ENCODE measurements at regions not wholly inside any gene's neighbourhood (a gene's known extent, or its start where the extent isn't known, plus 50 kb on each side); places are given as distances from the start of the nearest gene placed in this dataset.

DNA sequence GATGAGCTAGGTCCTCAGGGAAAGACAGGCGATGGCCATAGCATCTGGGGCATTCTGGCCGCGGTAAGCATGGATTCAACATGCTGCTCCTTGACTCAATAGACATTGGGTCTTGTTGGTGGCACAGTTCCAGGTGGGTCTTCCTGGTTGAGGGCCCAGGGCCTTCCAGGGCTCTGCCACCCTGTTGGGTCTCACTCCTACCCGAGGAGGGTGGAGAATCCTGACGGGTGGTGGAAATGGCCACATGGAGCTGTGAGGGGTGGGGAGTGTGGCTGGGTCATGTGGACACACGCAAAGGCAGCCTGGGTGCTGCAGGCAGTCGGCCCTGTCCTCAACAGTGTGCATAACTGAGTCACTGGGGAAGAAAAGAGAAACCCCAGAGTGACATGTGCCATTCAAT is 148.1 kb downstream of the KIF26A start:
- Histone ChIP-seq H2AFZ (ENCODE audit: low read length, unreplicated experiment) (no peak overlapping the region), H3K27me3 (ENCODE audit: insufficient read depth, low read length) (no peaks in the 10 kb centered on the region), H3K27ac (ENCODE audit: low read depth, low read length) (no peak overlapping the region), H3K79me2 (ENCODE audit: control insufficient read depth, insufficient read depth, low read length, unreplicated experiment) (no peaks in the 10 kb centered on the region), H3K36me3 (ENCODE audit: insufficient read depth, low read length) (no peaks in the 10 kb centered on the region), H3K4me3 (ENCODE audit: low read depth, low read length) (no peak overlapping the region), H3K4me1 (ENCODE audit: control insufficient read depth, insufficient read depth, low read length, unreplicated experiment) (no peaks in the 10 kb centered on the region)

DNA sequence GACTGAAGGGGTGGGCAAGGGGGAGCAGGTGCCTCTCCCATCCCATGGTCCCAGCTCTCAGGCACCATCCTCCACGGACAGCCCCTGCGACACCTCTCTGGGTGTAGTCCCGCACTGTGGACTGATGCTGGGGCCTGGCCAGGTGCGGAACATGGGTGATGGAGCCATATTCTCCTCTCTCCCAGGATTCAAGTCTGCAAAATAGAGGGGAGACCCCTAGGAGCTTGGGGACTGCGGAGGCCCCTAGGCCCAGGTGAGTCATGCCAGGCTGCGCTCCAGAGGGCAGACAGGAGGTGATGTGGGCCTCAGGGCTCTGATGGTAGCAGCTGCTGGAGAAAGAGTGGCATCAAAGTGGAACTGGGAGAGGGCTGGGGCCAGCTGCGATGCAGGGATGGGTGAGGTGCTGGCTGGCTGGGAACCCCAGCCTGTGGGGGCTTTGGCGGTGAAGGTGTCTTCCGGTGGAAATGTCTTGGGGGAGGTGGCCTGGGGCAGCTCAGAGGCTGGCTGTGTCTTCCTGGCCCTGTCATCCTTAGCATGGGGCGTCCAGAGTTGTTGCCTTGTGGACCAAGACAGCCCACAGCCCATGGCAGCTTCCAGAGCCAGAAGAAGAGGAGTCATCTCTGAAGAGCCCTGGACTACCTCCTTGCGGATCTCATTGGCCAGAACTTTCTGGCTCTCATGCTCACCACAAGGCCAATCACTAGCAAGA is 149.1 kb downstream of the KIF26A start:
- Histone ChIP-seq H2AFZ (ENCODE audit: low read length, unreplicated experiment) (no peak overlapping the region), H3K4me3 (ENCODE audit: low read depth, low read length) (no peak overlapping the region), H3K79me2 (ENCODE audit: control insufficient read depth, insufficient read depth, low read length, unreplicated experiment) (no peaks in the 10 kb centered on the region), H3K36me3 (ENCODE audit: insufficient read depth, low read length) (no peaks in the 10 kb centered on the region), H3K27me3 (ENCODE audit: insufficient read depth, low read length) (no peaks in the 10 kb centered on the region), H3K27ac (ENCODE audit: low read depth, low read length) (no peak overlapping the region), H3K4me1 (ENCODE audit: control insufficient read depth, insufficient read depth, low read length, unreplicated experiment) (no peaks in the 10 kb centered on the region)

DNA sequence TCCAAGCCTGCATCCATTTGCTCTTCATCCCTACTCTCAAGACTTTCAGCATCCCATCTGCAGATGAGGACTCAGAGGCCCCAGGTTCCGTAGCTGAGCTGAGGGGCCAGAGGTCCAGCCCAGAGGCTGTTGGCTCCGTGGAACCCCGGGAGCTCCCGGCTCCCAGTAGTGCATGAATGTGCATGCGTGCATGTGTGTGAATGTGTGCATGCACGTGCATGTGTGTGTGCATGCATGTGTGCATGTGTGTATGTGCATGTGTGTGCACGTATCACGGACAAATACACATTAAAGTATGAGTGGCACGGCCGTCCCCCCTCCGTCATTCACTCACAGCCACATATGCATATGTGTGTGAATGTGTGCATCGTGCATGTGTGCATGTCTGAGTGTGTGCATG is 149.9 kb downstream of the KIF26A start:
- H3K79me2 ChIP-seq (ENCODE audit: control insufficient read depth, insufficient read depth, low read length, unreplicated experiment), result no peaks in the 10 kb centered on the region
- H2AFZ ChIP-seq (ENCODE audit: low read length, unreplicated experiment), result no peak overlapping the region
- H3K4me3 ChIP-seq (ENCODE audit: low read depth, low read length), result no peak overlapping the region
- no peak overlapping the region for H3K27ac ChIP-seq (ENCODE audit: low read depth, low read length)
- H3K36me3 ChIP-seq (ENCODE audit: insufficient read depth, low read length), result no peaks in the 10 kb centered on the region
- no peaks in the 10 kb centered on the region for H3K27me3 ChIP-seq (ENCODE audit: insufficient read depth, low read length)
- H3K4me1 ChIP-seq (ENCODE audit: control insufficient read depth, insufficient read depth, low read length, unreplicated experiment), result no peaks in the 10 kb centered on the region

DNA sequence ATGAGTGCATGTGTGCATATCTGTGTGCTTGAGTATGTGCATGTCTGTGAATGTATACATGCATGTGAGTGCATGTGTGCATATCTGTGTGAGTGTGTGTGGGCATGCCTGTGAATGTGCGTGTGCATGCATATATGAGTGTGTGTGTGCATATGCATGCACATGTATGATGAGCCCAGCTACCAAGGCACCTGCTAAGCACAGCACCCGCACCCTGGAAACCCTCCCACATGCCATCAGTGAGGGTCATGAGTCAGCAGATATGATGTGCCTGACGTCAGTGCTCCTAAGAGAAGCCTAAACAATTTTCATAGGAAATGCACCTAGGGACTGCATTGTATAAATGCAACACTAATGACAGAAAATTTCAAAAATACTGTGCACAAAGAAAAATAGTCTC is 151.1 kb downstream of the KIF26A start:
- H3K27ac ChIP-seq (ENCODE audit: low read depth, low read length), result no peak overlapping the region
- no peaks in the 10 kb centered on the region for H3K4me1 ChIP-seq (ENCODE audit: control insufficient read depth, insufficient read depth, low read length, unreplicated experiment)
- H3K27me3 ChIP-seq (ENCODE audit: insufficient read depth, low read length), result no peaks in the 10 kb centered on the region
- H3K4me3 ChIP-seq (ENCODE audit: low read depth, low read length), result no peak overlapping the region
- H2AFZ ChIP-seq (ENCODE audit: low read length, unreplicated experiment), result no peak overlapping the region
- no peaks in the 10 kb centered on the region for H3K36me3 ChIP-seq (ENCODE audit: insufficient read depth, low read length)
- H3K79me2 ChIP-seq (ENCODE audit: control insufficient read depth, insufficient read depth, low read length, unreplicated experiment), result no peaks in the 10 kb centered on the region

DNA sequence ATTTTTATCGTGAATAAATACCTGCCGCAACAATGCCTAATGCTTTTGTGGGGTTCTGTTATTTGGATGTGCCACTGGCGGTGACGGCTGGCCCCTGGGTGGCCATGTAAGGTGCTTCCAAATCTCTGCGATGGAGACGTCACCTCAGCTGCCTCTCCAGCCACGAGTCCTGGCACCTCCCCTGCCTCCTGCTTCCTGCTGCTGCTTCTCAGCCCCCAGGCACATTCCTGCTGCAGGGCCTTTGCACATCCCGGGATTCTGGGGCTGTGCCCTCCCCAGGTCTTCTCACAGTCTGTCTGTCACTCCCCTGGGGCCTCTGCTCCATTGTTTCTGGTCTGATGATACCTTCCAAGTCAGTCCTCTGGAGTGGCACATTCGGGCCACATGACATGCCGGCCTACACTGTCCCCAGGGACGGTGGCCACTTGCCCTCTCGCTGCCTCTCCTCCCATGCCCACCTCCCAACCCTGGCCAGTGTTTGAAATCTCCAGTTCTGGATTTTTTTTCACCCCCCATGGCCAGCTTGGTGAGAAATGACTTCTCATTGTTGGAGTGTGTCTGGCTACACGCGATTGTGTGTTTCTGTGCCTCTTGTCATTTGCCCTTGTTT is 151.8 kb downstream of the KIF26A start:
- Histone ChIP-seq H3K36me3 (ENCODE audit: insufficient read depth, low read length) (no peaks in the 10 kb centered on the region), H3K27me3 (ENCODE audit: insufficient read depth, low read length) (no peaks in the 10 kb centered on the region), H3K4me1 (ENCODE audit: control insufficient read depth, insufficient read depth, low read length, unreplicated experiment) (no peaks in the 10 kb centered on the region), H3K79me2 (ENCODE audit: control insufficient read depth, insufficient read depth, low read length, unreplicated experiment) (no peaks in the 10 kb centered on the region), H2AFZ (ENCODE audit: low read length, unreplicated experiment) (no peak overlapping the region), H3K27ac (ENCODE audit: low read depth, low read length) (no peak overlapping the region), H3K4me3 (ENCODE audit: low read depth, low read length) (no peak overlapping the region)

DNA sequence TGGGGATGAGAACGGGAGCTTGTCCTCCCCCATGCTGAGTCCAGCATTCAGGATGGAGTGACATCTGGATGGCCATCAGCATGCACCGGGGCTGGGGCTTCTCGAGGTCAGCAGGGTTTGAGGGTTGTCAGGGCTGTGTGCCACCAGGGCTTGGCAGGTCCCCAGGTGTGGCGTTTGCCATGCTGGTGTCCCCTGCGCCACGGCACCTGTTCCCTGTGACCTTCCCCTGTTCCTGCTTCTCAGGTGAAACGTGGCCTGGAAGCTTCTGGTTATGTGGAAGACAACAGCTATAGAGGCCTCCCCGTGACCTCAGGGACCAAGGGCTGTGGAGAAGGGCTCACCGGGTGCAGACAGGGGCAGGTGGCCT is 152.4 kb downstream of the KIF26A start:
- Histone ChIP-seq H3K4me1 (ENCODE audit: control insufficient read depth, insufficient read depth, low read length, unreplicated experiment) (no peaks in the 10 kb centered on the region), H3K4me3 (ENCODE audit: low read depth, low read length) (no peak overlapping the region), H3K27me3 (ENCODE audit: insufficient read depth, low read length) (peaks cover 1% of the 10 kb centered on the region; the same call in 1 of the 2 replicates), H2AFZ (ENCODE audit: low read length, unreplicated experiment) (no peak overlapping the region), H3K27ac (ENCODE audit: low read depth, low read length) (no peak overlapping the region), H3K36me3 (ENCODE audit: insufficient read depth, low read length) (no peaks in the 10 kb centered on the region), H3K79me2 (ENCODE audit: control insufficient read depth, insufficient read depth, low read length, unreplicated experiment) (no peaks in the 10 kb centered on the region)

DNA sequence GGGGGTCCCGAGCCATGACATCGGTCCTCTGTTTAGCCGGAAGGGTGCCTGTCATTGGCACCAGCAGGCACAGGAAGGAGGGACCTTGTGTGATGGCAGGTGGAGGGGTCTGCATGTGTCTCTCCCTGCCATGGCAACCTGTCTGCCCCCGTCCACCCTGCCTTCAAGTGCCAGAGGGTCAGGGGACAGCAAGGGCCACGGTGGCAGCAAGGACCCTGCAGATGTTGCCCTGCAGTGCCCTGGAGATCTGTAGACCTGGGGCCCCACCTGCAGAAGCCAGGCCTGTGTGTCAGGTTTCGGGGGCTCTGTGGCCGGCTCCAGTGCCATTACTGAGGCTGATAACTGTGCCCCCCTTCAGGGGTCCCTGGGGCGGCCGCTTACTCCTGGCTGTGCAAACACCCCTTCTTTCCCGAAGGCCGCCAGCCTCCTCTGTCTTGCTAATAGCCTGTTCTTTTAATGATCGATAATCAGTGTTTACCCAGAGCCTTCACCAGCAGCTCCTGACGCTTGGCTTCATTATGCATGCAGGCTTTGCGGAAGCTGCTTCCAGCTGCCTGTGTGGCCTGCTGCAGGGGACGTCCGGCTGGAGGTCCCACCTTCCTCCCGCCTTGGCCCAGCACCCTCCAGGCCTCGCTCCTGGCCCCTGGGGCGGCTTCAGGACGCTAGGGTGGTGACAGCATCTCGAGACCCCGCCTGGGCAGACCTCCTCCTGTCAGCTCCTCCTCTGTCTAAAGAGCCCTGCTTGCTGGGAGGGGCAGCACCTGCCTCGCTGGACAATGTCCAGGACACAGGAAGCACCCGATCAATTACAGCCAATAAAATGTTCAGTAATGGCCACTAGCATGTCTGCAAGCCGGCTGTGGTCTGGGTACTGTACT is 153.0 kb downstream of the KIF26A start:
- no peaks in the 10 kb centered on the region for H3K4me1 ChIP-seq (ENCODE audit: control insufficient read depth, insufficient read depth, low read length, unreplicated experiment)
- H2AFZ ChIP-seq (ENCODE audit: low read length, unreplicated experiment), result no peak overlapping the region
- no peaks in the 10 kb centered on the region for H3K79me2 ChIP-seq (ENCODE audit: control insufficient read depth, insufficient read depth, low read length, unreplicated experiment)
- peaks cover 8% of the 10 kb centered on the region; the same call in 1 of the 2 replicates for H3K27me3 ChIP-seq (ENCODE audit: insufficient read depth, low read length)
- no peak overlapping the region for H3K27ac ChIP-seq (ENCODE audit: low read depth, low read length)
- H3K36me3 ChIP-seq (ENCODE audit: insufficient read depth, low read length), result no peaks in the 10 kb centered on the region
- H3K4me3 ChIP-seq (ENCODE audit: low read depth, low read length), result no peak overlapping the region

DNA sequence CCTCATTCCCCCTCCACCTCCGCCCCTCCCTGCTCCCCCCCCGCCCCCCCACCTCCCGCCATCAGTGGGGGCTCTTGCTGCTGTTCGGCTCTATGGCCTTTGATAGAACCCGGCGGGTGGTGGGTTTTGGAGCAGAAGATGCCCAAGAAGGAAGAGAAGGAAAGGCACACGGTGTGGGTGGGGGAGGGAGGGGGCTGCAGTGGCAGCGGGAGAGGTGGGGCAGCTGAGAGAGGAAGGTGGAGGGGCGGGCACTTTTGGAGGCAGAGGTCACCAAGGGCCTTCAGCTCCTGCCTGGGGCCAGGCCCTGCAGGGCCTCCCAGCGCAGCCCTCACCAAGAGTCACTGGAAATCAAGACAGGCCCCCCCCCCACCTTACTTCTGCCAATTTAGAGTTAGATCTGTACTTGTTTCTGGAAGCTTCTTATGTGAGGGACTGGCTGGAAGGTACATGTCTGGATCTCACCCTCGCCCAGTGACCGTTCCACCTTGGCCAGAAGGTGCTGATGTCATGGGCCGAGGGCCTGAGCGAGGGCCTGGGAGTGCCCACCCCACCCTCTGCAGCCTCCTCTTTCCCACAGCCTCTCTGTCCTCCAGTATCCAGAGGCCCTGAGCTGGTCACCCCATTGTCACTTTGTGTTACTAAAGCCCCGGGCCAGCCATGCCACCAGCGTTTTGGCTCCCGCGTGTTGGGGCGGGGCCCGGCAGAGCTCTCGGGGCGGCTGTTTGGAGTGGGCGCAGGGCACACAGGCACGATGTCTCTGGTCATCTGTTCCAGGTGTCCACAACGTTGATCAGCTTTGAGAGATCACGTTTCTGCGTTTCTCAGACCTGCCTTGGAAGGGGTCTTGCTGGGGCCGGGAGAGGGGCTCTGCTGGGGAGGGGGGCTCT is 153.9 kb downstream of the KIF26A start:
- H3K4me3 ChIP-seq (ENCODE audit: low read depth, low read length), result no peak overlapping the region
- no peaks in the 10 kb centered on the region for H3K79me2 ChIP-seq (ENCODE audit: control insufficient read depth, insufficient read depth, low read length, unreplicated experiment)
- no peak overlapping the region for H3K27ac ChIP-seq (ENCODE audit: low read depth, low read length)
- H3K27me3 ChIP-seq (ENCODE audit: insufficient read depth, low read length), result peaks cover 13% of the 10 kb centered on the region; the same call in 1 of the 2 replicates
- no peak overlapping the region for H2AFZ ChIP-seq (ENCODE audit: low read length, unreplicated experiment)
- H3K36me3 ChIP-seq (ENCODE audit: insufficient read depth, low read length), result no peaks in the 10 kb centered on the region
- H3K4me1 ChIP-seq (ENCODE audit: control insufficient read depth, insufficient read depth, low read length, unreplicated experiment), result no peaks in the 10 kb centered on the region

DNA sequence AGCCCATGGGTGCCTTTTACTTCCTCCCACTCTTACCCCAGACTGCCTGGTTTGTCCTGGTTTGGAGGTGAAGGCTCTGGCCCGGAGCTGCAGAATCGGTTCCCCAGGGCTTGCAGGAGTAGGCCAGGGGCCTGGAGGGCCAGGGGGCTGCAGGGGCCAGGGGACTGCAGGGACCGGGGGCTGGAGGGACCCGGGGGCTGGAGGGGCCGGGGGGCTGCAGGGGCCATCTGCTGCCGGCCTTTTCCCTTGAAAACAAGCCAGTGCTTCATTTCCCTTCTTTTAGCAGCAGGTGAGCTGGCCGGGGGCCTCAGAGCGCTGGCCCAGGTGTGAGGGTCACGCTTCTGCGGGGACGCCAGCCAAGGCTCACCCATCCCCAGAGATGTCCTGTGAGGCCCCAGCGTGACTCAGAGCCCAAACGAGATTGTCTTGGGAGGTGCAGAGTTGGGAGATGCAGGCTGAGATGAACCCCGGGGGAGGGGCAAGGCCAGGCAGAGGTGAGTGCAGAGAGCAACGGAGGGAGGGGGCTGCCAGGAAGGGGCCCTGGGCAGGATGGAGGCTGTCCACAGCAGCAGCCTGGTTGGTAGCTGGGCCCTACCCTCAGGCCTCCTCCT is 154.9 kb downstream of the KIF26A start:
- H3K27ac ChIP-seq (ENCODE audit: low read depth, low read length), result no peak overlapping the region
- H3K27me3 ChIP-seq (ENCODE audit: insufficient read depth, low read length), result peaks cover 13% of the 10 kb centered on the region; the same call in 1 of the 2 replicates
- H3K4me3 ChIP-seq (ENCODE audit: low read depth, low read length), result no peak overlapping the region
- no peaks in the 10 kb centered on the region for H3K79me2 ChIP-seq (ENCODE audit: control insufficient read depth, insufficient read depth, low read length, unreplicated experiment)
- no peaks in the 10 kb centered on the region for H3K36me3 ChIP-seq (ENCODE audit: insufficient read depth, low read length)
- H3K4me1 ChIP-seq (ENCODE audit: control insufficient read depth, insufficient read depth, low read length, unreplicated experiment), result no peaks in the 10 kb centered on the region
- H2AFZ ChIP-seq (ENCODE audit: low read length, unreplicated experiment), result no peak overlapping the region

All from ACC112 (cell line).